K562 (cell line): ENCODE measurements at regions not wholly inside any gene's neighbourhood (a gene's known extent, or its start where the extent isn't known, plus 50 kb on each side); places are given as distances from the start of the nearest gene placed in this dataset.

Source experiments
- ATAC-seq: fragments of 200-7000 bp; cut with Tn5 transposase; 3 replicates; pipeline ENCODE4 v1.9.1; 2020; ENCODE audit warnings: moderate library complexity
- BruUV-seq: library from RNA; stranded (reverse); fragments of 400-500 nt; replicated peaks from 2 replicates; lab custom pipeline; 2021; lab: Mats Ljungman, UMichigan
- CTCF ChIA-PET: fragments of 300-600 bp; formaldehyde crosslinking; extraction: SDS; loops from one replicate; lab custom pipeline; 2021; ENCODE audit warnings: low intra/inter-chr PET ratio; lab: Yijun Ruan, JAX
- POLR2A ChIA-PET: fragments of 300-600, 350-650 bp; sonication (Branson Sonifier 250); formaldehyde crosslinking; extraction: SDS; loops from one replicate; lab custom pipeline; 2021; ENCODE audit warnings: antibody characterized with exemption, inconsistent platforms; lab: Yijun Ruan, JAX
- DNase-seq, 4 experiments: peaks; one replicate each; pipeline versions ENCODE4 v3.0.0 to v3.0.0-alpha.2; 2011 to 2018; ENCODE audit warnings: low spot score in 3 of 4, mixed read lengths in 3 of 4; ENCODE audit errors: extremely low read depth in 1 of 4
- FAIRE-seq: peaks from 2 replicates; lab custom pipeline; 2011; peaks lifted over from hg19 to GRCh38; lab: Jason Lieb, UNC
- H2AFZ ChIP-seq: 2 replicates; pipeline ENCODE4 v1.6.0; 2011; ENCODE audit warnings: low read depth, low read length, control low read depth, inconsistent platforms
- H3K27ac ChIP-seq: fragments of 200-600 bp; 3 replicates; pipeline ENCODE4 v1.8.0; 2011; ENCODE audit warnings: low read depth, mild to moderate bottlenecking, control low read depth, inconsistent platforms, low read length, moderate library complexity, mixed read lengths; ENCODE audit errors: extremely low read depth
- H3K27me3 ChIP-seq, 2 experiments: fragments of 300-600 bp in 1 of 2; 2 replicates in 1 of 2; 3 replicates in 1 of 2; pipeline versions ENCODE4 v1.6.0 to v1.8.0; 2011; ENCODE audit warnings: inconsistent platforms in 2 of 2, low read length in 2 of 2, mild to moderate bottlenecking in 1 of 2, mixed read lengths in 1 of 2, moderate library complexity in 1 of 2; ENCODE audit not compliant: control insufficient read depth in 2 of 2, insufficient read depth in 2 of 2
- H3K36me3 ChIP-seq: fragments of 300-600 bp; 3 replicates; pipeline ENCODE4 v1.8.0; 2011; ENCODE audit warnings: mild to moderate bottlenecking, low read length, inconsistent platforms; ENCODE audit not compliant: control insufficient read depth, insufficient read depth
- H3K4me1 ChIP-seq, 2 experiments: fragments of 200-600 bp in 1 of 2; replicated peaks in 1 of 2; 2 replicates in 1 of 2; 3 replicates in 1 of 2; pipeline versions ENCODE4 v1.5.1 to v1.8.0; 2011; ENCODE audit warnings: inconsistent platforms in 2 of 2, low read length in 2 of 2, mild to moderate bottlenecking in 1 of 2, mixed read lengths in 1 of 2, moderate library complexity in 1 of 2; ENCODE audit not compliant: control insufficient read depth in 2 of 2, insufficient read depth in 2 of 2
- H3K4me2 ChIP-seq: 2 replicates; pipeline ENCODE4 v1.6.1; 2011; ENCODE audit warnings: low read length, control low read depth, inconsistent platforms, mixed read lengths; ENCODE audit not compliant: insufficient read depth
- H3K4me3 ChIP-seq: fragments of 200-600 bp; sonication (generic), shearing (Covaris generic); 2 replicates; pipeline ENCODE4 v1.5.1; 2016; ENCODE audit warnings: control low read depth, inconsistent platforms
- H3K79me2 ChIP-seq: fragments of 200-600 bp; 3 replicates; pipeline ENCODE4 v1.8.0; 2011; ENCODE audit warnings: low read length, inconsistent platforms; ENCODE audit not compliant: control insufficient read depth, insufficient read depth
- H3K9ac ChIP-seq, 2 experiments: 2 replicates each; pipeline versions ENCODE4 v1.6.0 to v1.6.1; 2011; ENCODE audit warnings: low read depth in 2 of 2, low read length in 2 of 2, control low read depth in 1 of 2, inconsistent platforms in 1 of 2, mild to moderate bottlenecking in 1 of 2, mixed read lengths in 1 of 2; ENCODE audit not compliant: insufficient read depth in 1 of 2
- H3K9me1 ChIP-seq: one replicate; pipeline ENCODE4 v1.6.0; 2011; ENCODE audit warnings: inconsistent platforms, mild to moderate bottlenecking, low read length, moderate library complexity; ENCODE audit not compliant: control insufficient read depth, insufficient read depth
- H3K9me3 ChIP-seq: replicated peaks from 2 replicates; pipeline ENCODE4 v1.5.1; 2011; ENCODE audit warnings: low read depth, low read length, inconsistent platforms; ENCODE audit not compliant: control insufficient read depth, insufficient read depth
- H4K20me1 ChIP-seq: replicated peaks from 2 replicates; pipeline ENCODE4 v1.6.1; 2011; ENCODE audit warnings: low read length, inconsistent platforms, mixed read lengths; ENCODE audit not compliant: control insufficient read depth, insufficient read depth
- EZH2 ChIP-seq: IDR thresholded peaks from 2 replicates; pipeline ENCODE4 v1.6.1; 2012; ENCODE audit warnings: low read depth, mild to moderate bottlenecking, inconsistent platforms, low read length, borderline replicate concordance
- FOXA1 ChIP-seq: fragments of 450-650 bp; IDR thresholded peaks from 2 replicates; pipeline ENCODE4 v1.6.1; 2016; ENCODE audit warnings: mild to moderate bottlenecking, borderline replicate concordance
- HDAC2 ChIP-seq: fragments of 450-650 bp; IDR thresholded peaks from 2 replicates; pipeline ENCODE4 v1.6.1; 2016; ENCODE audit warnings: mild to moderate bottlenecking
- MXI1 ChIP-seq: IDR thresholded peaks from 2 replicates; pipeline ENCODE4 v1.6.1; 2011; ENCODE audit warnings: low read depth, mild to moderate bottlenecking, improper control_type of control experiment, low read length
- NONO ChIP-seq, 2 experiments: fragments of 200-400 bp in 1 of 2; fragments of 450-650 bp in 1 of 2; formaldehyde crosslinking in 1 of 2; IDR thresholded peaks; 2 replicates each; pipeline ENCODE4 v1.6.1; 2017; ENCODE audit warnings: low read depth in 2 of 2, mild to moderate bottlenecking in 2 of 2, moderate library complexity in 2 of 2, low read length in 1 of 2
- SIN3B ChIP-seq: fragments of 450-650 bp; IDR thresholded peaks from 2 replicates; pipeline ENCODE4 v1.6.1; 2017; ENCODE audit warnings: low read depth, mild to moderate bottlenecking, moderate library complexity
- ZNF133 ChIP-seq: fragments of 250-450 bp; sonication (Bioruptor Pico); IDR thresholded peaks from 2 replicates; pipeline ENCODE4 v1.4.0; 2020; ENCODE audit warnings: mild to moderate bottlenecking
- ZNF764 ChIP-seq: fragments of 250-450 bp; sonication (Bioruptor Pico); IDR thresholded peaks from 2 replicates; pipeline ENCODE4 v1.4.0; 2020; ENCODE audit warnings: low read depth, mild to moderate bottlenecking, moderate library complexity
- WGBS: fragments of 100-300 bp; shearing (Covaris generic); methylation state at CpG from one replicate; pipeline ENCODE4 v1.1.6; 2016; ENCODE audit warnings: low coverage, mixed read lengths; ENCODE audit not compliant: insufficient coverage; ENCODE audit errors: missing lambda C conversion rate; 5-methylcytosine and 5-hydroxymethylcytosine counted together
- in situ Hi-C: fragments of 300-500 bp; cut with MboI; formaldehyde crosslinking; loops from 4 replicates; pipeline ENCODE4 v1.15.0; 2018; ENCODE audit warnings: inconsistent platforms, mixed read lengths
- intact Hi-C: fragments of 100-400 bp; cut with micrococcal nuclease; formaldehyde crosslinking; loops from 2 replicates; pipeline ENCODE4 v1.14.2; 2022
- TF ChIP-seq, protein P1 (sequence below): sonication (generic); formaldehyde crosslinking; IDR thresholded peaks from 2 replicates; pipeline ENCODE4 v1.8.1; 2023; ENCODE audit warnings: mild to moderate bottlenecking, missing genetic modification reagents, moderate library complexity
- TF ChIP-seq, protein P2 (sequence below): fragments of 250-450 bp; sonication (Bioruptor Pico); IDR thresholded peaks from 2 replicates; pipeline ENCODE4 v1.4.0; 2020

DNA sequence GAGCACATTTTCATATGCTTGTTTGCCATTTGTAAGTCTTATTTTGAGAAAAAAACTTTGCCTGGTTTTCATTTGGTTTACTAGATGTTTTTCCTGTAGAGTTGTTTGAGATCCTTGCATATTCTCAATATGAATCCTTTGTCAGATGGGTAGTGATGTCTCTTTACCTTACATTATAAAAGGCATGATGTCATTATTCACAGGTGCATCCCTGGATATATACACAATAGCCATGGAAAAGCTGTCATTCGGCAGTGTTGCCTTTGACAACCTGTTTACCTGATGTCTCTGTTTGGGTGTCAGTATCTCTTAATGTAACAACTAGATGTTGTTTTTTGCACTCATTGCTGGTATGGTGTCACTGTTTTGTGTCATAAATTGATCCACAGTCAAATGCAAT lies 58.8 kb upstream of the MAL start:
- no peak for ATAC-seq
- POLR2A ChIA-PET, result no interaction called here
- BruUV-seq, result no TSS peak
- Histone ChIP-seq H3K4me2 (no peak overlapping the region), H3K4me3 (no peak overlapping the region), H3K9ac (no peak overlapping the region), H2AFZ (no peak overlapping the region), H4K20me1 (no peaks in the 10 kb centered on the region), H3K79me2 (no peaks in the 10 kb centered on the region), H3K27ac (no peak overlapping the region), H3K27me3 (no peaks in the 10 kb centered on the region), H3K36me3 (no peaks in the 10 kb centered on the region), H3K9me1 (no peaks in the 10 kb centered on the region), H3K4me1 (no peaks in the 10 kb centered on the region), H3K9me3 (no peaks in the 10 kb centered on the region)
- no peak for FAIRE-seq
- no peak for DNase-seq
- WGBS, result 0% methylated on average over 1 of the region's 1 CpG
- CTCF ChIA-PET, result no interaction called here
- TF ChIP-seq NONO (IDR thresholded peaks at IDR 0.05; ENCODE audit: low read depth in 2 of 2, low read length in 1 of 2) (no peak), MXI1 (no peak), ZNF133 (CRISPR knock-in tag) (no peak), SIN3B (no peak), ZNF764 (CRISPR knock-in tag) (no peak), HDAC2 (no peak), FOXA1 (no peak), EZH2 (no peak)
- TF ChIP-seq, protein P1, sequence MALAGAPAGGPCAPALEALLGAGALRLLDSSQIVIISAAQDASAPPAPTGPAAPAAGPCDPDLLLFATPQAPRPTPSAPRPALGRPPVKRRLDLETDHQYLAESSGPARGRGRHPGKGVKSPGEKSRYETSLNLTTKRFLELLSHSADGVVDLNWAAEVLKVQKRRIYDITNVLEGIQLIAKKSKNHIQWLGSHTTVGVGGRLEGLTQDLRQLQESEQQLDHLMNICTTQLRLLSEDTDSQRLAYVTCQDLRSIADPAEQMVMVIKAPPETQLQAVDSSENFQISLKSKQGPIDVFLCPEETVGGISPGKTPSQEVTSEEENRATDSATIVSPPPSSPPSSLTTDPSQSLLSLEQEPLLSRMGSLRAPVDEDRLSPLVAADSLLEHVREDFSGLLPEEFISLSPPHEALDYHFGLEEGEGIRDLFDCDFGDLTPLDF (CRISPR knock-in tag), result no peak
- TF ChIP-seq, protein P2, sequence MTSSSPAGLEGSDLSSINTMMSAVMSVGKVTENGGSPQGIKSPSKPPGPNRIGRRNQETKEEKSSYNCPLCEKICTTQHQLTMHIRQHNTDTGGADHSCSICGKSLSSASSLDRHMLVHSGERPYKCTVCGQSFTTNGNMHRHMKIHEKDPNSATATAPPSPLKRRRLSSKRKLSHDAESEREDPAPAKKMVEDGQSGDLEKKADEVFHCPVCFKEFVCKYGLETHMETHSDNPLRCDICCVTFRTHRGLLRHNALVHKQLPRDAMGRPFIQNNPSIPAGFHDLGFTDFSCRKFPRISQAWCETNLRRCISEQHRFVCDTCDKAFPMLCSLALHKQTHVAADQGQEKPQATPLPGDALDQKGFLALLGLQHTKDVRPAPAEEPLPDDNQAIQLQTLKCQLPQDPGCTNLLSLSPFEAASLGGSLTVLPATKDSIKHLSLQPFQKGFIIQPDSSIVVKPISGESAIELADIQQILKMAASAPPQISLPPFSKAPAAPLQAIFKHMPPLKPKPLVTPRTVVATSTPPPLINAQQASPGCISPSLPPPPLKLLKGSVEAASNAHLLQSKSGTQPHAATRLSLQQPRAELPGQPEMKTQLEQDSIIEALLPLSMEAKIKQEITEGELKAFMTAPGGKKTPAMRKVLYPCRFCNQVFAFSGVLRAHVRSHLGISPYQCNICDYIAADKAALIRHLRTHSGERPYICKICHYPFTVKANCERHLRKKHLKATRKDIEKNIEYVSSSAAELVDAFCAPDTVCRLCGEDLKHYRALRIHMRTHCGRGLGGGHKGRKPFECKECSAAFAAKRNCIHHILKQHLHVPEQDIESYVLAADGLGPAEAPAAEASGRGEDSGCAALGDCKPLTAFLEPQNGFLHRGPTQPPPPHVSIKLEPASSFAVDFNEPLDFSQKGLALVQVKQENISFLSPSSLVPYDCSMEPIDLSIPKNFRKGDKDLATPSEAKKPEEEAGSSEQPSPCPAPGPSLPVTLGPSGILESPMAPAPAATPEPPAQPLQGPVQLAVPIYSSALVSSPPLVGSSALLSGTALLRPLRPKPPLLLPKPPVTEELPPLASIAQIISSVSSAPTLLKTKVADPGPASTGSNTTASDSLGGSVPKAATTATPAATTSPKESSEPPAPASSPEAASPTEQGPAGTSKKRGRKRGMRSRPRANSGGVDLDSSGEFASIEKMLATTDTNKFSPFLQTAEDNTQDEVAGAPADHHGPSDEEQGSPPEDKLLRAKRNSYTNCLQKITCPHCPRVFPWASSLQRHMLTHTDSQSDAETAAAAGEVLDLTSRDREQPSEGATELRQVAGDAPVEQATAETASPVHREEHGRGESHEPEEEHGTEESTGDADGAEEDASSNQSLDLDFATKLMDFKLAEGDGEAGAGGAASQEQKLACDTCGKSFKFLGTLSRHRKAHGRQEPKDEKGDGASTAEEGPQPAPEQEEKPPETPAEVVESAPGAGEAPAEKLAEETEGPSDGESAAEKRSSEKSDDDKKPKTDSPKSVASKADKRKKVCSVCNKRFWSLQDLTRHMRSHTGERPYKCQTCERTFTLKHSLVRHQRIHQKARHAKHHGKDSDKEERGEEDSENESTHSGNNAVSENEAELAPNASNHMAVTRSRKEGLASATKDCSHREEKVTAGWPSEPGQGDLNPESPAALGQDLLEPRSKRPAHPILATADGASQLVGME (CRISPR knock-in tag), result no peak
- intact Hi-C loops (no loop called here), in situ Hi-C loops (no loop called here)
